ENCODE measurements at regions not wholly inside any gene's neighbourhood (a gene's known extent, or its start where the extent isn't known, plus 50 kb on each side); places are given as distances from the start of the nearest gene placed in this dataset.

DNA sequence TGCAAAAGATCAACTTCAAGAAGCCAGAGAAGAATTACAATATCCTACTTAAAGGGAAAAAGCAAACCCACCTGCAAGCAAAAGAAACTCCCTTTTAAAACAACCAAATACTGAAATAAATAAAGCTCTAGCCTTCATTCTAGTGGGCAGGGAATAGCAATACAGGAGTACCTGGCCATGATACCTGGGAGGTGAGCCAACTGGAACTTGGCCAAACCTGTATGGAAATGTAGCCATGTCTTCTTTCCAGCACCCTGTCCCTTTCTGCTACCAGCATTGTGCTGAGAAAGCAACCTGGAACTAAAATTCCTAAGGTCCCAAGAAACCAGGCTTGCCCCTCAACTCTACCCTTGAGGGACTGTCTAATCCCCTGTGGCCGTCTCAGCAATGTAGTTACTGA lies 530.0 kb downstream of the EPHB1 start:
- H4K20me1 ChIP-seq (ENCODE audit: insufficient read depth, low read length) = no peaks in the 10 kb centered on the region
- H3K79me2 ChIP-seq (ENCODE audit: low read length) = no peaks in the 10 kb centered on the region
- no peak overlapping the region for H3K27ac ChIP-seq (ENCODE audit: low read length)
- no peak overlapping the region for H3K4me2 ChIP-seq (ENCODE audit: low read length)
- H3K36me3 ChIP-seq (replicated peaks; ENCODE audit: low read depth, low read length) = no peaks in the 10 kb centered on the region
- H3K9ac ChIP-seq (ENCODE audit: low read length) = no peak overlapping the region
- peaks cover 17% of the 10 kb centered on the region for H3K4me1 ChIP-seq (ENCODE audit: low read length)
- no peaks in the 10 kb centered on the region for H3K9me3 ChIP-seq (ENCODE audit: insufficient read depth, low read length)
- TF ChIP-seq, protein P1, sequence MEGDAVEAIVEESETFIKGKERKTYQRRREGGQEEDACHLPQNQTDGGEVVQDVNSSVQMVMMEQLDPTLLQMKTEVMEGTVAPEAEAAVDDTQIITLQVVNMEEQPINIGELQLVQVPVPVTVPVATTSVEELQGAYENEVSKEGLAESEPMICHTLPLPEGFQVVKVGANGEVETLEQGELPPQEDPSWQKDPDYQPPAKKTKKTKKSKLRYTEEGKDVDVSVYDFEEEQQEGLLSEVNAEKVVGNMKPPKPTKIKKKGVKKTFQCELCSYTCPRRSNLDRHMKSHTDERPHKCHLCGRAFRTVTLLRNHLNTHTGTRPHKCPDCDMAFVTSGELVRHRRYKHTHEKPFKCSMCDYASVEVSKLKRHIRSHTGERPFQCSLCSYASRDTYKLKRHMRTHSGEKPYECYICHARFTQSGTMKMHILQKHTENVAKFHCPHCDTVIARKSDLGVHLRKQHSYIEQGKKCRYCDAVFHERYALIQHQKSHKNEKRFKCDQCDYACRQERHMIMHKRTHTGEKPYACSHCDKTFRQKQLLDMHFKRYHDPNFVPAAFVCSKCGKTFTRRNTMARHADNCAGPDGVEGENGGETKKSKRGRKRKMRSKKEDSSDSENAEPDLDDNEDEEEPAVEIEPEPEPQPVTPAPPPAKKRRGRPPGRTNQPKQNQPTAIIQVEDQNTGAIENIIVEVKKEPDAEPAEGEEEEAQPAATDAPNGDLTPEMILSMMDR (IDR thresholded peaks at IDR 0.05; ENCODE audit: low read depth, low read length) = no peak
- TF ChIP-seq EZH2phosphoT487 (IDR thresholded peaks at IDR 0.05; ENCODE audit: low read depth) = no peak
- H3K27me3 ChIP-seq (ENCODE audit: low read depth, low read length) = no peaks in the 10 kb centered on the region; the same call in 1 of the 2 replicates
- no peak overlapping the region for H2AFZ ChIP-seq (ENCODE audit: low read depth, low read length)
- no peak overlapping the region for H3K4me3 ChIP-seq (ENCODE audit: low read length)

DNA sequence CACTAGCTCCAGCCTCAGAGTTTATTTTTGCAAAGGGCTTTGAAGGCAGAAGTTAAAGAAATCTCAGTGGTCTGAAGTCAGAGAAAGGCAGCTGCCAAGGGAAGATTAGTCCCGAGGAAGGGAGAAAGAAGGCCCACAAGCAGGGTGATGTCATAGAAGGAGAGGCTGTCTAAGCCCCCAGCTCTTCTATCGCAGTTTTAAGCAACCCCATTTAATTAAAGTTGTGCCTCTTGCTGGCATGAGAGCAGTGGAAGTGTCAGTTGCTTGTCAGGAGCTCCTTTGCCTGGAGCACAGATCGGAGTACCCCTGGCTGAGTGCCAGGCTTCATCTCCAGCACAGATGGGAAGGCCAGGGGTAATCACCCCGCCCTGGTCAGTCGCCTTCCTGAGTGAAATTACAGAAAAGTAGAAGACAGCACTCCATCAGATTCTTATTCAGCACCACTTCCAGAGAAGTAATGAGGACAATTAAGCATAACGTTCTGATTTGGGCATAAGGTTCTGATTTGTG lies 530.7 kb downstream of the EPHB1 start:
- Histone ChIP-seq H3K4me2 (ENCODE audit: low read length) (peak overlapping the region; percentile 48), H2AFZ (ENCODE audit: low read depth, low read length) (no peak overlapping the region), H3K79me2 (ENCODE audit: low read length) (no peaks in the 10 kb centered on the region), H3K4me1 (ENCODE audit: low read length) (peaks cover 17% of the 10 kb centered on the region), H4K20me1 (ENCODE audit: insufficient read depth, low read length) (no peaks in the 10 kb centered on the region), H3K4me3 (ENCODE audit: low read length) (no peak overlapping the region), H3K9ac (ENCODE audit: low read length) (no peak overlapping the region), H3K27ac (ENCODE audit: low read length) (no peak overlapping the region), H3K36me3 (replicated peaks; ENCODE audit: low read depth, low read length) (no peaks in the 10 kb centered on the region), H3K27me3 (ENCODE audit: low read depth, low read length) (no peaks in the 10 kb centered on the region; the same call in 1 of the 2 replicates), H3K9me3 (ENCODE audit: insufficient read depth, low read length) (no peaks in the 10 kb centered on the region)
- TF ChIP-seq, protein P1 (IDR thresholded peaks at IDR 0.05; ENCODE audit: low read depth, low read length) = no peak
- TF ChIP-seq EZH2phosphoT487 (IDR thresholded peaks at IDR 0.05; ENCODE audit: low read depth) = no peak

DNA sequence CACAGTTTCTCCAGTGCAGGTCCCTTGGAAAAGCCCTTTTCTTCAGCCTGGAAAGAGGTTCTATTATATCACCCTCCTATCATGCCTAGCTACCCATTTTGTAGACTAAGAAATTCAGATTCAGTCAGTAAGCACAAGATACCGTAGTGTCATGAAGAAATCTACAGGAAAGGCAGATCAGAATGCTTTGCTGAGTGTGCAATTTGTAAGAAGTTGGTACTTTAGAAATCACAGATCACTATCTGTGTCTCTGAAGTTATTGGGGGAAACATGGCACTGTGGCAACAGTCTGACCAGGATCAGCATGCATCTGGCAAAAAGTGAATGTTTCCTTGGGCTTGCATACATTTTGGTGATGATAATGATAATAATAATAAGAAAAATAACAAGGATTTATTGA lies 531.8 kb downstream of the EPHB1 start:
- Histone ChIP-seq H3K4me3 (ENCODE audit: low read length) (no peak overlapping the region), H2AFZ (ENCODE audit: low read depth, low read length) (no peak overlapping the region), H3K4me1 (ENCODE audit: low read length) (peaks cover 17% of the 10 kb centered on the region), H3K9me3 (ENCODE audit: insufficient read depth, low read length) (no peaks in the 10 kb centered on the region), H3K27ac (ENCODE audit: low read length) (no peak overlapping the region), H3K27me3 (ENCODE audit: low read depth, low read length) (no peaks in the 10 kb centered on the region), H3K36me3 (replicated peaks; ENCODE audit: low read depth, low read length) (no peaks in the 10 kb centered on the region), H3K9ac (ENCODE audit: low read length) (no peak overlapping the region), H3K4me2 (ENCODE audit: low read length) (0 out of 2 replicates have a peak overlapping the region, but pooled peaks have one; percentile 48), H3K79me2 (ENCODE audit: low read length) (no peaks in the 10 kb centered on the region), H4K20me1 (ENCODE audit: insufficient read depth, low read length) (no peaks in the 10 kb centered on the region)
- no peak for TF ChIP-seq EZH2phosphoT487 (IDR thresholded peaks at IDR 0.05; ENCODE audit: low read depth)
- TF ChIP-seq, protein P1 (IDR thresholded peaks at IDR 0.05; ENCODE audit: low read depth, low read length) = no peak

DNA sequence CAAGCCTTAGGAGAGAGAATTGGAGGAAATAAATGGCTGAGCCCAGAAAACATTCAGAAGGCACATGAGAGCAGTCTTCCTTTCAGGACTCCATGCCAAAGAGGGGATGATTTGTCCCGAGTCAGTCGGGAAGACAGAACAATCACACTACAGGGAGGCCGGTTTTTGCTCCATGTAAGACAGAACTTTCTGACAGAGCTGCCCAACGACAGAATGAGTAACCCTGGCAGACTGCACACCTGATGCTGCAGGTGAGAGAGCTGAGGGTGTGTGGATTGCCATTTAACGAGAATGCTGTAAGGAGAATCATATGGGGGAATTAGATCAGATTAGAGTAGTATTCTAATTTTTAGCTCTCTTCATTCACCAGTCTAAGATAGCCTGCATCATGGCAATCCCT lies 533.0 kb downstream of the EPHB1 start:
- Histone ChIP-seq H3K4me3 (ENCODE audit: low read length) (no peak overlapping the region), H3K36me3 (replicated peaks; ENCODE audit: low read depth, low read length) (no peaks in the 10 kb centered on the region), H3K9me3 (ENCODE audit: insufficient read depth, low read length) (no peaks in the 10 kb centered on the region), H3K27me3 (ENCODE audit: low read depth, low read length) (no peaks in the 10 kb centered on the region), H2AFZ (ENCODE audit: low read depth, low read length) (no peak overlapping the region), H3K4me1 (ENCODE audit: low read length) (peaks cover 17% of the 10 kb centered on the region), H3K9ac (ENCODE audit: low read length) (no peak overlapping the region), H3K79me2 (ENCODE audit: low read length) (no peaks in the 10 kb centered on the region), H3K27ac (ENCODE audit: low read length) (no peak overlapping the region), H3K4me2 (ENCODE audit: low read length) (no peak overlapping the region), H4K20me1 (ENCODE audit: insufficient read depth, low read length) (no peaks in the 10 kb centered on the region)
- no peak for TF ChIP-seq EZH2phosphoT487 (IDR thresholded peaks at IDR 0.05; ENCODE audit: low read depth)
- TF ChIP-seq, protein P1 (IDR thresholded peaks at IDR 0.05; ENCODE audit: low read depth, low read length) = no peak
